ENCODE measurements at regions not wholly inside any gene's neighbourhood (a gene's known extent, or its start where the extent isn't known, plus 50 kb on each side); places are given as distances from the start of the nearest gene placed in this dataset.

GRCh38 chr2:167555098-167555720, 666.9 kb downstream of the XIRP2 start:
- no peak for DNase-seq
- H3K9me3 ChIP-seq, result no peaks in the 10 kb centered on the region
- peaks cover 4 to 5% of the 10 kb centered on the region in 2 donors for H3K4me1 ChIP-seq
- no peak overlapping the region for H3K4me3 ChIP-seq
- no peaks in the 10 kb centered on the region for H3K27me3 ChIP-seq
- no peaks in the 10 kb centered on the region for H3K36me3 ChIP-seq
- no peak for TF ChIP-seq POLR2A (IDR thresholded peaks at IDR 0.05)
- TF ChIP-seq CTCF (IDR thresholded peaks at IDR 0.05 in 4 of 5, conservative IDR thresholded peaks at IDR 0.05 in 1 of 5), result no peak
- intact Hi-C loops (cut with DNase I; ENCODE audit: low total_unique reads) (no loop called here), in situ Hi-C loops (cut with MboI; ENCODE audit: low sequenced_read_pairs in 4 of 4) (no loop called here)
- ATAC-seq, result no peak
- H3K27ac ChIP-seq, result no peak overlapping the region

GRCh38 chr2:167553635-167554034, 665.4 kb downstream of the XIRP2 start:
- no peak for DNase-seq
- in situ Hi-C loops (cut with MboI; ENCODE audit: low sequenced_read_pairs in 4 of 4), result no loop called here

GRCh38 chr2:167551416-167551815, 663.1 kb downstream of the XIRP2 start:
- no peaks in the 10 kb centered on the region for H3K36me3 ChIP-seq
- H3K4me1 ChIP-seq, result no peaks in the 10 kb centered on the region
- no peaks in the 10 kb centered on the region for H3K9me3 ChIP-seq
- in situ Hi-C loops (cut with MboI; ENCODE audit: low sequenced_read_pairs in 4 of 4) (no loop called here), intact Hi-C loops (cut with DNase I; ENCODE audit: low total_unique reads) (no loop called here)
- no peak for TF ChIP-seq CTCF (IDR thresholded peaks at IDR 0.05 in 4 of 5, conservative IDR thresholded peaks at IDR 0.05 in 1 of 5)
- TF ChIP-seq POLR2A (IDR thresholded peaks at IDR 0.05), result no peak
- no peak overlapping the region for H3K27ac ChIP-seq
- DNase-seq (no peak), ATAC-seq (no peak)
- H3K4me3 ChIP-seq, result no peak overlapping the region
- H3K27me3 ChIP-seq, result no peaks in the 10 kb centered on the region

More at GRCh38 chr2:167553635-167554034, 665.4 kb downstream of the XIRP2 start:
- no peak for ATAC-seq
- Histone ChIP-seq H3K36me3 (no peaks in the 10 kb centered on the region), H3K27me3 (no peaks in the 10 kb centered on the region), H3K4me1 (peaks cover 4 to 5% of the 10 kb centered on the region in 2 donors), H3K4me3 (no peak overlapping the region), H3K27ac (no peak overlapping the region), H3K9me3 (no peaks in the 10 kb centered on the region)
- TF ChIP-seq POLR2A (IDR thresholded peaks at IDR 0.05) (no peak), CTCF (IDR thresholded peaks at IDR 0.05 in 4 of 5, conservative IDR thresholded peaks at IDR 0.05 in 1 of 5) (no peak)
- intact Hi-C loops (cut with DNase I; ENCODE audit: low total_unique reads), result no loop called here

GRCh38 chr2:167550448-167550847, 662.2 kb downstream of the XIRP2 start:
- H3K27me3 ChIP-seq, result no peaks in the 10 kb centered on the region
- no peaks in the 10 kb centered on the region for H3K4me1 ChIP-seq
- no peaks in the 10 kb centered on the region for H3K9me3 ChIP-seq
- intact Hi-C loops (cut with DNase I; ENCODE audit: low total_unique reads), result no loop called here
- ATAC-seq (no peak), DNase-seq (no peak)
- TF ChIP-seq CTCF (IDR thresholded peaks at IDR 0.05 in 4 of 5, conservative IDR thresholded peaks at IDR 0.05 in 1 of 5) (no peak), POLR2A (IDR thresholded peaks at IDR 0.05) (no peak)
- no peak overlapping the region for H3K27ac ChIP-seq
- no peak overlapping the region for H3K4me3 ChIP-seq
- H3K36me3 ChIP-seq, result no peaks in the 10 kb centered on the region
- in situ Hi-C loops (cut with MboI; ENCODE audit: low sequenced_read_pairs in 4 of 4), result no loop called here

- no peak for DNase-seq
- Histone ChIP-seq H3K4me3 (no peak overlapping the region), H3K27ac (no peak overlapping the region), H3K36me3 (no peaks in the 10 kb centered on the region), H3K9me3 (no peaks in the 10 kb centered on the region), H3K4me1 (no peaks in the 10 kb centered on the region), H3K27me3 (no peaks in the 10 kb centered on the region)
- no peak for ATAC-seq
- in situ Hi-C loops (cut with MboI; ENCODE audit: low sequenced_read_pairs in 4 of 4), result no loop called here
- TF ChIP-seq CTCF (IDR thresholded peaks at IDR 0.05 in 4 of 5, conservative IDR thresholded peaks at IDR 0.05 in 1 of 5) (no peak), POLR2A (IDR thresholded peaks at IDR 0.05) (no peak)
- intact Hi-C loops (cut with DNase I; ENCODE audit: low total_unique reads), result no loop called here
Measured at GRCh38 chr2:167548396-167548795, 660.1 kb downstream of the XIRP2 start.

All from gastrocnemius medialis (tissue), 4 donors.